Daoy (cell line): ENCODE measurements at regions not wholly inside any gene's neighbourhood (a gene's known extent, or its start where the extent isn't known, plus 50 kb on each side); places are given as distances from the start of the nearest gene placed in this dataset.
"Not testable (repeated sequence)": the region's sequence is repeated elsewhere in the genome, so short reads cannot be mapped to it uniquely, and the experiment has no call there.

Experiments used
- DNase-seq: peaks from one replicate; pipeline ENCODE4 v3.0.0-alpha.2; 2015; ENCODE audit warnings: low read depth

- DNase-seq = no peak
Measured at GRCh38 chr17:51387986-51388385, 127.6 kb downstream of the UTP18 start.

DNA sequence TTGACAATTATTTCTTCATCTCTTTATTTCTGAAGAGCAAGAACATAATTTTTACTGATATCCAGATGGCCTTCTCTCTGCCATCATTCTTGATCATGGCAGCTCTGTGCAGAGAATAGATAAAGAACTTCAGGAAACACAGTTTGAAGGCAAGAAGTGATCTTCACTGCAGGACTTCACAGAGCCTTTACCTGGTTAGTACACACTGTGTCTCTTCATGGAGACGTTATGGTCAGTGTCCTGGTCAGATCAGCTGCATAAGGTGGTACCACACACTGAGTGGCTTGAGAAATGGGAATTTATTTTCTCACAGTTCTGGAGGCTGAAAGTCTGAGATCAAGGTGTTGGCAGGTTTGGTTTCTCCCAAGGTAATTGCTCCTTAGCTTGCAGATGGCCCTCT lies 129.5 kb downstream of the UTP18 start:
- no peak for DNase-seq

- peak; percentile 26 for DNase-seq
Measured at GRCh38 chr17:51391982-51392654, 131.8 kb downstream of the UTP18 start.

- no peak for DNase-seq
Measured at GRCh38 chr17:51395621-51396020, 135.3 kb downstream of the UTP18 start.

- DNase-seq = peak; percentile 81
Measured at GRCh38 chr17:51397361-51398127, 137.2 kb downstream of the UTP18 start.

DNA sequence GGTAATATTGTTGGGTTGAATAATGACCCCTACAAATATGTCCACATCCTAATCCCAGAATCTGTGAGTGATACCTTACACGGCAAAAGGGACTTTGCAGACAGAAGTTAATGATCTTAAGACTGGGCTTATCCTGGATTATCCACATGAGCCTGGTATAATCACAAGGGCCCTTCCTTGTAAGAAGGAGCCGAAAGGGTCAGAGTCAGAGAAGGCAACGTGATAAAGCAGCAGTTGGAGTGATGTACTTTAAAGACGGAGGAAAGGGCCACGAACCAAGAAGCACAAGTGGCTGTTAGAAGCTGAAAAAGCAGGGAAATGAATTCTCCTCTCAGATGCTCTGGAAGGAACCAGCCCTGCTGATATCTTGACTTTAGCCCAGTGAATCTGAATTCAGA lies 137.8 kb downstream of the UTP18 start:
- no peak for DNase-seq

DNA sequence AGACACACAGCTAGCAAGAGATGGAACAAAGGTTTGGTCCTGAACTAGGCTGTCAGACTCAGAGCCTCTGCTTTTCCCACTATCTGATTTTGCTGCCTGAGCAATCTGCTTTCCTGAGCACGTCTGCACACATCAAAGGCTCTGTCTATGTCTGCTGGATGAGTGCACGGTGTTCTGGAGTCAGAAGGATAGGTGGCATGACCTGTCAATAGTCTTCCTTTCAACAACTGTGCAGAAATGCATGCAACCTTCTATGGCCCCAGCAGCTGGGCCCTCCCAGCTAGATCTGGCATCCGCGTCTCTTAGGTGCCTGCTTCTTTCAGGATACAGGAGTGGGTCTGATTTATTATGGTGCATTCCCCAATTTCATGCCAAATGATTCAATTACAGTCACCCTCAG lies 138.3 kb downstream of the UTP18 start:
- DNase-seq = no peak

DNA sequence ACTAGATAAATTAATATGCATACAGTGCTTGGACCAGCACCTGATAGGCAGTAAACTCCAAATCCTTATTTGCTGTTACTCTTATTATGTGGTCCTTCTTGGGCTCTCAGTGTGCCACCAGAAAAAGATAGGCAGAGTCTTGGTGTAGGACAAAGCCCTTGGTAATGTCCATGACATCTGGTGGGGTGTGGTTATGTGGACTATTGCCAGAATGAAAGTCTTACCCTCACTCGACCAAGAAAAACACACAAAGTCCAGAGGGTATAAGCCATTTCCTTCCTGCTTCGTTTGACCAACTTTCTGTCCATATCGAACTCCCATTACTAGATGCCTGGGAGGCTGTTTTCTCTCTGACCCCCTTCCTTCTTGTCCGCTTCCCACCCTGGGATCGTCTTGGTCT lies 140.9 kb downstream of the UTP18 start:
- DNase-seq = no peak

DNA sequence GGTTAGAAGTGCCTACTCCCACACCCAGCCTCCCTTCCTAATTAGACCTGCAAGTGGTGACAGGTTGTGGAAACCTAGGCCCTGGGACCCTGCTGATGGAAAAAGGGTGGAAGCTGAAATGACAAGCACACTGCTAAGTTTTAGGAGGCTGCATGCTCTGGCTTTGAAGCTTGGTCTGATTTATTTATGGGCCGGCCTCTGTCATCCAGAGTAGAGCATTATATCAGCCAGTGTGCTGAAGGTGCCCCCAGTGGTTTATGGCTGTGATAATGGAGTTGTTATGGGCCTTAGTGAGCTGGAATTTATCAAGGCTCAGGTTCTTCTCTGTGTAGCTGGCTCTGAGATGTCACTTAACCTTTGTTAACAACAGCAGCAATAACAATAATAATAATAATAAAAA lies 142.6 kb downstream of the UTP18 start:
- DNase-seq = no peak

GRCh38 chr17:51407576-51407975 lies 147.2 kb downstream of the UTP18 start:
- DNase-seq = no peak

DNA sequence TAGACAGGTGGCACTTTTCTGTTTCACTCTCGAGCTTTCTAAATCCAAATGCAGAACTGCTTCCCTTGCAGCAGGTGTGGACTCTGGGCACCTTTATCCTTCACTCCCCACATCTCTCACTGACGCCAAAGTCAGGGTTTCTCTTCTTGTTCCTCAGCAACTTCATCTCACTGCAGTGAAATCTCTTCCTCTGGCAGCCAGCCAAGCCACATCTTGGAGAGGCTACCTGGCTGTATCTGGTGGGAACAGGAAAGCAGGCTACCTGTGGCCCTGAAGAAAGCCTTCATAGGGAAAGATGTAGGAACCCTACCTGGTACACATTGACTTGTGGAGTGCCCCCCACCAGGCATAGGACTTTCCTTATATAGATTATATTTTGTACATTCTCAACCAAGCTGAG lies 159.1 kb downstream of the UTP18 start:
- no peak for DNase-seq

DNA sequence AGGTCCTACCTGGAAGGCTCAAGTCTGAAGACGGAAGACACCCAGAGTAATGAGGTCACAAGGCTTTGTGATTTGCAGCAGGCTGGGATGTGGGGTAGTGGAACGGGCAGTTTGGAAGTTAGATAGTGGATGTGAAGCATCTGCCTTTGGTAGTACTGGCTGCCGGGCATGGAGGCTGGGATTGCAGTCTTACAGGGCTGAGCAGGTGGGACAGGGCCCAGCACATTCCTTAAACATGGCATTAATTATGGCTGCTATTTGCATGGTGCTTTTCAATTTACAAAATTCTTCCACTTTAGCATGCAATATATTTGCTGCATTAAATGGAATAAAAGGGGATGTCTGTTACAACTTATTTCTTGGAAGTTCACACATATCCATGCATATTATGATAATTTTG lies 161.2 kb downstream of the UTP18 start:
- DNase-seq = no peak

- no peak for DNase-seq
Measured at GRCh38 chr17:51422634-51423033, 162.3 kb downstream of the UTP18 start.

DNA sequence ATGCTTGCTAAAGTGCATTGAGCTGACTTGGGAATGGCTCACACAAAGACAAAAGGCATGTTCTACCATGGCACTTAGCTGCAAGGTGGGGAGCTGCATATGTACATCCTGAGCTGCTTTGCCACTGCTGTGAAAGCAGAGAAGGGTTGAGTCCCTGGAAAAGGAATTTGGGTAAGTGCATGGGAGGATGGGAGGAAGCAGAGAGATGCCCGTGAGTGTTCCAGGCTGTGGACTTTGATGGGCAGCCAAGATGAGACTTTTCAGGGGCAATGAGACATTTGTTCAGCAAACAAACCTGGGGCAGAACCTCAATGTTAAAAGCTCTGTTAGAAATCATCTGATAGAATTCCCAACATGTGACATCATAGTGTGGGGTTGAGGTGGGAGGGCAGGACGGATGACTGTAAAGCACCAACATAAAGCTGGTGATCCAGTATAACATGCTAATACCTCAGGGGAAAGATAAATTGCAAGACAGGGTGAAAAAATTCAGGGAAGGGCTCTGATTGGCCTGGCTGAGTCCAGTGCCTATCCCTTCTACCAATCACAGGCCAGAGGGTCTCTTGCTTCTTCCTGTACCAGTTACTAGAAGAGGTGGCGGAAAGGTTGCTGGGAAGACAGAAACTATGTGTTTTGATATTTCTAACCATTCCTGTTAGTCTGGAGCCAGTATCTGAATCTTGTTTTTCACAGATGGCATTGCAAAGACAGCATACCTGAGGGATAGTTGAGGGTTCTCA lies 163.2 kb downstream of the UTP18 start:
- DNase-seq = no peak

GRCh38 chr17:51425773-51426172 lies 165.4 kb downstream of the UTP18 start:
- no peak for DNase-seq

GRCh38 chr17:51427323-51427811 lies 167.0 kb downstream of the UTP18 start:
- DNase-seq = no peak

- DNase-seq = no peak
Measured at GRCh38 chr17:51427856-51428255, 167.5 kb downstream of the UTP18 start.

DNA sequence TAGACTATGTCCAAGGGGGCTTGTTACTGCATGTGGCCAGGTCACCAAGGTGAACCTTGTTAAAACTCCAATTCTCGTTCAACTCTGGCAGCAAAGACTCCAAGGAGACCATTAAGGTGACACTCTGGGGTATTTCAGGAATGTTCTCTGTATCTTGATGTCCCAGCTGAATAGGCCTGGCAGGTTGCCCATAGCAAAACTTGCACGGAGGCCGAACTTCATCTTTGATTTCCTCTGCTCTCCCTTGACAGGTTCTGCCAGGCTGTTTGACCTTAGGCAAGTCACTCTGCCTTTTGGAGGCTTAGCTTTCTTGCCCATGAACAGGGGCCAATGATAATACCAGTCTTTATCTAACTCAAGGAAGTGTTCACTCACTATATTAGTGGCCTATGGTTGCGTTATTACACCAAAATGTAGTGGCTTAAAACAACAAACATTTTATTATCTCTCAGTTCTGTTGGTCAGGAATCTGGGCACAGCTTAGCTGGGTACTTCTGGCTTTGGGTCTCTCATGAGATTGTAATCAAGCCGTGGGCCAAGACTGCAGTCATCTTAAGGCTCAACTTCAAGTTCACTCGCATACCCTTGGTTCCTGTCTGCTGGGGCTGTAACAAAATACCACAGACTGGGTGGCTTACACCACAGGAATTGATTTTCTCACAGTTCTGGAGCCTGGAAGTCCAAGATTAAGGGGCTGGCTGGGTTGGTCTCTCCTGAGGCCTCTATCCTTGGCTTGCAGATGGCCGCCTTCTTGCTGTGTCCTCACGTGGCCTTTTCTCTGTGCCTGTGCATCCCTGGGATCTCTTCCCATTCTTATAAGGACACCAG lies 168.5 kb downstream of the UTP18 start:
- DNase-seq = no peak

- DNase-seq = not testable (repeated sequence)
Measured at GRCh38 chr17:51429938-51430337, 169.6 kb downstream of the UTP18 start.

- DNase-seq = no peak
Measured at GRCh38 chr17:51430591-51430990, 170.2 kb downstream of the UTP18 start.

DNA sequence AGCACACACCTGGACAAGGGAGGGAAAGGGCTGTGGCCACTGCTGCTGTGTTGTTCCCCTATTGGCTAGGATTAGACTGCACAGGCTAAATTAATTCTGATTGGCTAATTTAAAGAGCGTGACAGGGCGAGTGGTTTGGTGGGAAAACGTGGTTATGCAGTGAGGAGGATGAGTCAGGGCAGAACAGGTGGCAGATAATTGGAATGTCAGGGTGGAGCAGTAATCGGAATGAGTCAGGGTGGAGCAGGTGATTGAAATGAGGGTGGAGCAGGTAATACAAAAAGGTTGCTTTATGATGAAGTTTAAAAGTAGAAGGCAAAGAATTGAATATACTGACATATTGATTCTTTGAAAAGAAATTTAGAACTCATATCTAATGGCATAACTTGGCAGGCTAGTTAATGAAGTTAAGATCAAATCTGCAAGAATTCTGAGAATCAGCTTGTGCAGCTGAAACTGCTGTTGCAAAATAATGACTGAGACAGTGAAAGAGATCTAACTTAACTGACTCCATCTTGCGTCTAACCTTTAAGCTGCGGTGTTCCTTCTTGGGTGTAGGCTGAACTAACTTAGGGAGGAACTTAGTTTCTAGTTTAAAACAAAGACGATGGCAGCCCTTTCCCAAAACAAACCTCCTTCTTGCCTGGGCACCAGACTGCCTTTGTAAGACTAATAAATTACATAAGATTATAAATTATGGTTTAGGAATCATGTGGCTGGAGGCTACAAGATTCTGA lies 174.3 kb downstream of the UTP18 start:
- DNase-seq = no peak
